HG03442 (cell line): ENCODE measurements at regions not wholly inside any gene's neighbourhood (a gene's known extent, or its start where the extent isn't known, plus 50 kb on each side); places are given as distances from the start of the nearest gene placed in this dataset.

ENCODE experiments used
- ATAC-seq: cut with Tn5 transposase; IDR thresholded peaks from one replicate; pipeline ENCODE4 v1.9.1; 2021; ENCODE audit warnings: mild to moderate bottlenecking, moderate library complexity; ENCODE audit not compliant: unreplicated experiment

DNA sequence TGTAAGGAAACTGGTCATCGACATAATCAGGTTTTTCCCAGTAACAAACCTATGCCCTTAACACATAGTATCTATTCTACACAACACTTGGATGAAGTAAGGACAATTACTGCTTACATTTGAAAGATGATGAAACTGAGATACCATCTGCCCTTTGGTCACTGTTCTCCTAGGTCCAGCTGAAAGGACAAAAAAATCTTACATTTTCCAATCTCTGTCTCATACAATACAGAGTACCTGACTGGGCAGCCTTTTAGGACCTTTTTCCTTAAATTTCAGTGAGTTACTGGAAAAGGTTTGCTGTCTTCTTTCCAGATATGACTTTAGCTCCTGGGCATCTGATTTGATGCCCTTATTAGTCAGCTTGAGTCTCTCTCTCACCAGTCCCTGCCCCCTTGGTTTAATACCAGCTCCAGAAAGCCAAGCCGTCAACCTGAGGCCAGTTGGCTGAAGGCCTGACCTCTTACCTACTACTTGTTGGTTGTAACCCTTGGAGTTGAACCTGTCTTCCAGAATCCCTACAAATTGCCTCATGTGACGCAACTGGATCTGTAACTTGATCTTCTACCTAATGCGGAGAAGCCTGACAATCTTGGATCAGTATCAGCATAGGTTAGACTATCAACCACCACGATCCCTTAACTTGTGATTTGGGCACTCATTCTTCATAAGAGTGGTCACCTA, 355.3 kb upstream of the ZNF385D start:
- no peak for ATAC-seq

DNA sequence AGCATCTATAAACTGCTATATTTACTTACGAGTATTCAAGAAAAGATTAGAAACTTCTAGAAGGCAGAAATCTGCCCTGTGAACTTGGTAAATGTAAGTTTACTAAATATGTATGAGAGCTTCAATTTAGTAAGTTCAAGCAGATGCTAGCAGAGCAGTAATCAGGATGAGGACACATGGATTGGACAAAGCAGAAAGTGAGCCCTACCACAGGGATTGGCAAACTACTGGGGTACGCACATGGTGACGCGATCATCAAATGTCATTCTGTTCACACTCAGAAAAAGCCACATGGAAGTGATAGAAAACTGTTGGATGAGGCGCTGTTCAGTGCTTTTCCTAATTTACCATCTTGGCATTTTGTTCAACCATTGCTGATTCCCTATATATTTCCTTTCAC, 360.2 kb upstream of the ZNF385D start:
- no peak for ATAC-seq

DNA sequence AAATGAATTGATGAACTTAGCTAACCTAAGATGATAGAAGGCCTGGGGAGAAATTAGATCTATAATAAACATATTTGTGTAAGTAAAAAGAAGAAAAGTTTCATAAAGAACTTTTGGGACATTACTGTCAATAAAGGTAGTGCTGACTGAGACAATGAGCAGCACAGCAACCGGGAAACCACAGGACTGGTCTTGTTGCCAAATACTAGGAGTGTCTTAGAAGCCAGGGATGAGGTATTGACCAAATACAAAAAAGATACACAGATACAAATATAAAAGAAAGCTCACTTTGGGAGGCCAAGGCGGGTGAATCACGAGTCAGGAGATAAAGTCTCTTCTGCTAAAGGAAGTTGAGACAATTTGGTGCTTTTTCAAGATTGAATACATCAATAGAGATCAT, 362.4 kb upstream of the ZNF385D start:
- no peak for ATAC-seq

DNA sequence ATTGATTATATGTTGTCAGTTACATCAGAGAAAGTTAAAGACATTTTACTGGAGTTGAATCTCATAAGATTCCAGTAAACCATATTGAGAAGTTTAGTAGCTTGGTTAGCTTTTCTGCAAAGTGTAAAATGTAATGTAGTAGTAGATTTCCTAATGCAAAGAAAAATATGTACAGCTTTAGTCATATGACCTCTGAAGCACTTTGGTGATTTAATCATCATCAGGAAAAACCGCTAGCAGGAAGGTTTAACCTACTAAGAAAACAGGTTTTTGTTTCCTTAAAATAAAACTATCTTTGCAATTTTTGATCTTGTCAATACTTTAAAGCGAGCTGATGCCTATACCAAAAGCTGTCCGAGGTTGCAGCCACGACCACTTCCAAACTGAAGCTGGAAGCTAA, 364.6 kb upstream of the ZNF385D start:
- no peak for ATAC-seq

DNA sequence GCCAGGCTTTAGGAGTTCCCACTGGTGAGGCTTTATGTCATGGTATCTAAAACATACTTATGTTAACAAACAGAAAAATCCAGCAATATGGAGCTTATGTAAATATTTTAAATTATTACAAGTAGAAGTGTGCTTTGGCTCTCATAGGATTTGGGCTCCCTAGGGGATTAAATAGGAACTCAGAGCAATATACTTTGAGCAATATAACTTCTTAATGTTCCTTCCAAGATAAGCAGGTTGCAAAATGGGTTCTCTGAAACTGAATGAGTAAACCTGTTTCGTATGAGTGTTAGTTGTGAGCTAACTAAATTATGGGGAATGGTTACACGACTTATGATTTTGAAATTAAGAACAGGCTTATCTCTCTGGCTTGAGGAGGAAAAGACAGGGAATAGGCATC, 366.1 kb upstream of the ZNF385D start:
- ATAC-seq, result no peak

DNA sequence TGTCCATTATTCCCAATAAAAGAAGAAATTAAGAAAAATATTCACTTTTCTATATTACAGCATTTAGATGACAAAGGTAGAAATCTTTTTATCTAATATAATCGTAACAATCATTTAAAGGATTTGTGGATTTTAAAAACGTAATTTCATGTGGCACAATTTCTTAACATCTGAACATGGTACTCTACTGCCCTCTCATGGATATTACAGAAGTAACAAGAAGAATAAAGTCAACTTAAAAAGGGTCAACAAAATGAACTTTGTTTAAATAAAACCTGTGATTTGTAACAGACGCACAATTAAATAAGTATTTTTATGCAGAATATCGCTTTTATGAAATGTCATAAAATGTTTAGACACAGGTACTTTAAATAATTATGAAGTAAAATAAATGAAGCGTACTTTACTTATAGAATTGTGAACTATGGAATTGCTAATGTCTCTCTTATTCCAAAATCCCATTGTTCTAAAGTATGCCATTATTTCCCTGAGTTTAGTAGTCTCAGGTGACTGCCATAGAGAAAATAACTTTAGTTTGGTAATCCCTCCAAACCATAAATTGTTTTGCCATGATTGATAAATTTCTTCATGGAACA, 366.8 kb upstream of the ZNF385D start:
- ATAC-seq, result no peak

DNA sequence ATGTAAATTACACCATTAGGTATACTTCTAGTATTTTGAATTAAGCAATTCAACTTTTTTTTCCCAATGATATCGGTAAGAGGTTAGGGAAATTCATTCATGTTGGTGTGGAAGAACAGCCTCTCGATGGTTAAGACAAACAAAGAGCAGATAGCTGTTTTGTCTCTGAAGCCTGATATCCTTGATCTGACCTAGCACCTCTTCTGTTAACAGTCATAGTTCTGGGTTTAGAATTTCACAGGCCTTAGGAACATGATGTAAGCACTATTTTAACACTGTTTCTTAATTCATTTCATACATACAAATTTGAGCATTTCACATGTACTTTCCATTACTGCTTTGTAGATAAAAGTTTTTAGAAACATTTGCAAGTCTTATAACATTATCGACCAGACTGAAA, 367.5 kb upstream of the ZNF385D start:
- ATAC-seq, result no peak

DNA sequence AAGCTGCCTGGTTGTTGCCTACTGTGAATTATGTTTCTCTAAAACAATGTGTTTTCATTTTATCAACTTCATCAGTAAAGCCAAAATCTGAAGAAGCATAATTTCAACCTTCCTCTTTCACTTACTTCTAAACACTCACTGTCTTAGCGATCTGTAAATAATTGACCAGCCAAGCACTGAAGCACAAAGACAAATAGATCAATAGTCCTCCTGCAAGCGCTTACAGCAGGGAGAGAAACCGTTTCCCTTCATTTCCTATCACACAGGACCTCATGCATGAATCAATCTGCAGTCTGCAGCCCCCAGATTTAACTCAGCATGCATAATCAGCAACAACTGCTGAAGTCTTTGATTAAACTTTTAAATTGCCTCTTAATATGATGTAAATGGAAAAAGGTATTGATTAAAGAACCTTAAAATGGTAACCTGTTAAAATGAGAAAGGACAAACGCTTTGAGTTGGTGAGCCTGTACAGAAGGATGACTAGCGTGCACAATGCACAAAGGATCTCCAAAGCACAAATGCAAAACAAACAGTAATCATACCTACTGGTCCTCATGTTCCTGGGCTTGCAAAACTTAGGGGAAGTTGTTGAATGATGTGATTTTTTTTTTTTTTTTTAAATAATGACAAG, 370.2 kb upstream of the ZNF385D start:
- peak; percentile 37 for ATAC-seq

DNA sequence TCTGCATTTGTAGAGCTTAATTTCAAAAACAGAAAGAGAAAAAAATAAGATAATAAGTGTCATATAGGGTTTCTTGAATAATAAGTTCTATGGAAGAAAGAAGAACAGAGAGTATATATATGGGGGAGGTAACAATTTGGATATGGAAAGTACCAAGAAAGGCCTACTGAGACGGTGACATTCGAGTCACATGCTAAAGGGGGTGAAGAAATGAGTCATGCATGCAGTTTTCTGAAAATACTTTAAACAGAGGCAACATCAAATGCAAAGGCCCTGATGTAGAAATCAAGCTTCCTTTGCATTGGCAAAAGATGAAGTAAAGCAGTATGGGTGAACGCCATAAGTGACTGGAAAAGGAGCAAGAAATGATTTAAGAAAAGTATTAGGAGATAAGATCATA, 371.6 kb upstream of the ZNF385D start:
- peak; percentile 85 for ATAC-seq

DNA sequence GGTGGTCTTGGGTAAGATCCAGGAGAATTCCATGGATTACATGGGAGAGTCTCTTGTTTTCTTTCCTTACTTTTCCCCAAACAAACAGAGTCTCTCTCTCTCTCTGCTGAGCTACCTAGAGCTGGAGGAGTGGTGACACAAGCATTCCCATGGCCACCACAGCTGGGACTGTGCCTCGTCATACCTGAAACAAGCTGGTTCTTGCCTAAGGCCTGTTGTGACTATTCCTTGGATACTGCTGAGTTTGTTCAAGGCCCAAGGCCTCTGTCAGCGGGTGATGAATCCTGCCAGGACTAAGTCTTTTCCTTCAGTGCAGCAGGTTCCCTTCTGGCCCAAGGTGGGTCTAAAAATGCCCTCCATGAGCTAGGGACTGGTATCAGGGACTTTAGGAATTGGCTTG, 378.1 kb upstream of the ZNF385D start:
- no peak for ATAC-seq

DNA sequence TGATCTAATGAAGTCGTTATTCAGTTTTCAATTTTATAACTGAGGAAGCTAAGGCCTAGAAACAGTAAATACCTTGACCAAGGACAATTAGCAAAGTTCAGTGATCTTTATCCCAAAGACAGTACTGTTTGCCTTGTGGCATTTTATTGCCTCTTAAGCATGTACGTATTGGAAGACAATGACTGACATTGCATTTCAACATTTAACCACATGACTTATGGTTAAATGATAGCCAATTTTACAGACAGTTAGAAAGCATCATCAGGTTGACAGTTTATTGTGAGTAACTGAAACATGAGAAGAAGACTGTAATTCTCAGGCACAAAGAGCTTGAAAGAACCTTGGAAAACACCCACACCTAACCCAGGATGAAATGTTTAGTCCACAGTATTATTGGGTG, 390.8 kb upstream of the ZNF385D start:
- no peak for ATAC-seq

DNA sequence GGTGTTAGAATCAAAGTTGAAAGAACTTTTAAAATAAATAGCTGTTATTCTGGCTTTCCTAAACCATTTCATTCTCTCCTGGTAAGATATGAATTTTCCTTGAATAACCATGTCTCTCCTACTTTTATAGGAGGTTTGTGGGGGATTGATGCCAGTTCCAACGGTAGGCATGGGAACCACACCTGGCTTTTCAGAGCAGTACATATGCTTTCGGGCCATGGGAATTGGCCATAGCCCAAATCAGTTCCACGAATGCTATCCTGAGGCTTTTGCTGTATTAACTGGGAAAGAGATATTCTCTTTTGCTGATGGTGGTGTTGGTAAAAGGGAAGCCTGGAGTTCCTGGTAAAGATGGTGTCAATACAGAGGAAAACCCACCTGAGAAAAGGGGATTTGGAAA, 396.2 kb upstream of the ZNF385D start:
- ATAC-seq, result no peak

DNA sequence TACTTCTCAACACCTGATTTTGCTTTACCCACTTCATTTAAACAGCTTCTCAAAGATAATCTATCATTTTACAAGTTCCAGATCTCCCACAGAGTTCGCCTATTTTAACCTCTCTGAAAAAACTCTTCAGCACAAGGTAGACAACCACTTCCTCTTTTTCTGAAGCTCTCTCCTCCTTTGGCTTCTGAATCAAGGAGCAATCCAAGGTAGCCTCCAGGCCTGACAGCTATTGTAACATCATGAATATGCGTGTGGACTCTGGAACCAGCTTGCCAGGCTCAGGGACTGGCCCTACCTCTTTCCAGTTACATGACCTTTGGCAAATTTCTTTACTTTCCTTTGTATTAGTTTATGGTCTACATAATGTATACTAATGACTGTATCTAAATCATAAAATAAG, 405.9 kb upstream of the ZNF385D start:
- ATAC-seq, result no peak

DNA sequence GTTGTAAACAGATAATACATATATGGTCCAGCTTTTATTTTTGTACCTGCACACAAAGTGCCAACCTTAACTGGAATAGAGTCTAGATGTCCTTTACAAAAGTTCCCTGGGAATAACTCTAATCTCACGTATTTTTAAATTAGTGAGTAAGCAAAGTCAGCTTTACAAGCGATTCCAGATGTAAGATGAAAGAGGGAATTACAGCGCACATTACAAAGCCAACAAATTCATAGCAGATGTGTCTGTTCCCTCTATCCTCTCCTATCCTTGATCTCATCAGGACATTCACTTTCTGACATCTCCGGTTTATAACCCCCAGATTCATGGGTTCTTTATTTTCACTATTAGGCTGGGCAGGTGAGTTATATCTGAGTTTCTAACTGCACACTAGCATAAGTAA, 406.8 kb upstream of the ZNF385D start:
- no peak for ATAC-seq

DNA sequence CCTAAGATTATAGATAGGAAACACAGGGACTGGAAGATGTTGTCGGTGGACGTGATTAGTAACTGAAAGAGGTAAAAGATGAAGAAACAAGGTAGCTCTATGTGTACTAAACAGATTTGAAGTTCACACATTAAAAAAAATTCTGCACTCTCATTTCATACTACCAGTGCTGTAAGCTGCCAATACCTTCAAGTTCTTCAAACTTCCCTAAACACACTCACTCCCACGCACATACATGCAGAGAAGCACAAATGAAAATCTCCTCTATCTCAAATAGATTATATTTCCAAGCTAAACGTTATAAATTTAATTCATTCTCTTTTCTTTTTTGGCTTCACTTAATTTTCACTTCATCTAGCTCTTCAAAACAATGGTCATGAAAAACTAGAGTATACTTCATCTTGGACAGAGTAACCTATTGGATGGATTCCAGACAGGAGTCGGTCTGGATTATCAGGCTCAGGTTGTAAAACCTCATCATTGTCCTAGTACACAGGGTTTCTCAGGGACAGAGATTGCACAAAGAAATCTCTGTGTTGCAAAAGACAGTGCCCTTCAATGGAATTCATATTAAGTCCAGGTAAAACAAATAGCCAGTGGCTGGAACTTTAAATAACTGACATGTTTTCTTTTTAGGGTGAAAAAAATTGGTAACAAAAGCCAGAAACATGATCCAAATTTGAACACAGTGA, 408.1 kb upstream of the ZNF385D start:
- no peak for ATAC-seq

DNA sequence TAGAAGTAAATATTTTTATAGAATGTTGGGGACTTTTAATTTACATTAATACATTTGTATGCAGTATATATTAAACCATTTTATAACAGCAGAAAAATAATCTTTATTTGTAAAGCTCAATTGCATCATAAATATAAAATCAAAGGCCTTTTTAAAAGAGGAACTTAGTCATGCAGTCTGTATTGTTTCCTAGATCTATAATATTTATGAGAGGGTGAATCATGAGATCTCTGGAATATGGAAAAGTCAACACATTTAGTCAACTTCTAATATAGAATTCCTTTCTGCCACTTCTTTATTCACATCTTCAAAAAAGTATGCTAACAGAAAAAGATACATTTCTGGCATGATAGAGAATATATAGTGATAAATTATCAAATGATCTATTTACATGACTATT, 410.3 kb upstream of the ZNF385D start:
- ATAC-seq, result no peak

DNA sequence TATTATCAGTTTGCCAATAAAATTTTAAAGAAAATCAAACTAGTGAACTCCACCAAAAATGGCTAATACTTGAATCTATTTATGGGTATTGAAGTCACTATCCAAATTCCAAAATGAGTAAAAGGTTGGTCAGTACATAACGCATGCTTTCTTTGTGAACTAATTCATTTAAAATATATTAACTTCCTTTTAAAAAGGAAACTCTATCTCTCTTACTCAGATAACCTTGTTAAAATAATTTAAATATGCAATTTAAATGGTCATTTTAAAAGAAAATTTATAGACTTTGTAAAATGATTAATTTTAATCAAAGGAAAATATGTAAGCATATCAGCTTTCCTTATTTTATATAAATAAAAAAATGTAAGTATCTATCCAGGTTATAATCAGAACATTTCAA, 419.4 kb upstream of the ZNF385D start:
- no peak for ATAC-seq

DNA sequence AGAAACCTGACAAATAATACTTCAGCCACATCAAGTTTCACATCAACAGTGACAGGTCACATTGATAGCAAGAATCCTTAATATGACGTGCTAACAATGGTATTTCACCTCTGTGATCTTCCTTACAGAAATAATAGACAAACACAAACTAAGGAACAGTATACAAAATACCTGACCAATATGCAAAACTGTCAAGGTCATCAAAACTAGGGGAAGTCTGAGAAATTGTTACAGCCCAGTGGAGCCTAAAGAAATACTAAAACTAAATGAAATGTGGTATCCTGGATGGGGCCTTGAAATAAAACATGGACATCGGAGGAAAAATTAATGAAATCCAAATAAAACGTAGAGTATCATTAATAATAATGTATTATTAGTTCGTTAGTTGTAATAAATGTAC, 422.0 kb upstream of the ZNF385D start:
- no peak for ATAC-seq

DNA sequence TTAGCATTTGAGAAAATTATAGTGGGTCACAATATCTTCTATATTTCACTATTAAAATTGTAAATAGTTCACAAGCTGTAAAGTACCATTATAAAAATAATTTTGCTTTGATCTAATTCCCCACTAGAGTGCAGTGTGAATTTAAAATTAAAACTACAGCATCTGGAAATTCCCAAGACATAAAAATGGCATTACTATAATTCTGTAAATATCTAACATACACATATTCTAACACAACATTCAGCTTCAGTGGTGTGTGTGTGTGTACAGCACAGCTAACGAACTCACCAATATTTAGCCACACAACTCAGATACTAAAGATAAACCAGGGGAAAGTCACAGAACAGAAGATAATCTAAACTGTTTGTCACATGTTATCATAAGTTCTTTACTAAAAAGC, 424.9 kb upstream of the ZNF385D start:
- no peak for ATAC-seq

DNA sequence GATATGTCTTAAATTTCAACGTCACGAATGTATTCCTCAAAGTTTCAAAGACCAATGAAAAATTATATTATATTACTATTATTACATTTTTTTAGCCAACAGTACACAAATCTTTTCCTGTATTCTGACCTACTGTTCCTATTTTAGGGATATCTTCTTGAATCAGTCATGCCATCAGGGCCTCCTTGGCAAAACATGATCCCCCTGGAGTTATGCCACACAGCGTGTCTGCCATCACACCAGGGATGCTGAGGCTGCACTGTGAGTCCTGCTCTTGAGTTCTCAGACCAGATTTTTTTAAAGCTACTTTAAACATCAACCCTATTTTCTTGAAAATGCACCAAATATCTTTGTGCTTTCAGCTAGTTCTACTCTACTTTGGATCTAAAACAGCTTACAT, 425.9 kb upstream of the ZNF385D start:
- ATAC-seq, result no peak

DNA sequence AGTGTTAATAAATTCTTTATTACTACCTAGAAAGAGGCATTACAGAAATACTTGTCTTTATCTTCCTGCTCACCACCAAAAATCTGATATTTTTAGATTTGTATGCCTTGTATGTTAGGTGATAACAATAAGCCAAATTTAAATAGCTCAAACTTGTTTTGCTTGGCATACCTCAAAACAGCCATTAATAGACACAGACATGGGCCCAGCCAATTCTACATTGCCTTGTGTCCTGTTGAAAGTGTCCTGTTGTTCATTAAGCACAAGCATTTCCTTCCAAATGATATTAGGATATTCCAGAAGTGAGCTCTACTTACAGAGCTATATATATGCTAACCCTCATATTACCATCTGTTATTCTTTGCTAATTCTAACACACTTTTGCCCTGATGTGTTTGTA, 438.6 kb upstream of the ZNF385D start:
- ATAC-seq, result no peak

DNA sequence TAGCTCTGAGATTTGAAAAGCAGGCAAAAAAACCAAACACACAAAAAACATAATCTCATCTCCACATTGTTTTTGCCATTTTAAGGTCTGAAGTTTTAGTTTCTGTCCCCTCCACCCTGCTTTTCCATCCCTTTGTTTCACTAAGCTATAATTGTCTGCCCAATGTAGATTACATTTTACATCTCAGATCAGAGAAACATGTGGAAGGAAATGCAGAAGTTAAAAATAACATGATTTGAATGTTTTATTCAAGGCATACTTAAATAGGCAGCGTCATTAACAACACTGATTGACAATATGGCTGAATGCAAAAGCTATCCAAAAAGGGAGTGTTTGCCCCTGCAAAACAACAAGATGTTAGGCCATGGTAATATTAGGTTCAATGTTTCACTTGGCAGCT, 448.1 kb upstream of the ZNF385D start:
- ATAC-seq, result no peak
